ENCODE measurements at regions not wholly inside any gene's neighbourhood (a gene's known extent, or its start where the extent isn't known, plus 50 kb on each side); places are given as distances from the start of the nearest gene placed in this dataset.
"Not testable (repeated sequence)": the region's sequence is repeated elsewhere in the genome, so short reads cannot be mapped to it uniquely, and the experiment has no call there.

GRCh38 chr10:124205432-124205831, 112.0 kb upstream of the CHST15 start:
- Histone ChIP-seq H3K36me3 (ENCODE audit: control insufficient read depth, insufficient read depth, low read length) (no peaks in the 10 kb centered on the region), H3K9me3 (replicated peaks; ENCODE audit: control insufficient read depth, low read depth, low read length) (no peaks in the 10 kb centered on the region), H3K27me3 (ENCODE audit: control insufficient read depth, insufficient read depth, low read length) (no peaks in the 10 kb centered on the region), H3K4me3 (ENCODE audit: low read length) (no peak overlapping the region), H3K4me1 (ENCODE audit: control insufficient read depth, insufficient read depth, low read length) (no peaks in the 10 kb centered on the region), H3K27ac (ENCODE audit: low read length) (no peak overlapping the region)
- no CpG with 5 or more reads among the region's 1 CpG for WGBS (ENCODE audit: insufficient coverage)
- no peak for DNase-seq

GRCh38 chr10:124204726-124205125, 111.3 kb upstream of the CHST15 start:
- Histone ChIP-seq H3K27me3 (ENCODE audit: control insufficient read depth, insufficient read depth, low read length) (no peaks in the 10 kb centered on the region), H3K27ac (ENCODE audit: low read length) (no peak overlapping the region), H3K4me1 (ENCODE audit: control insufficient read depth, insufficient read depth, low read length) (no peaks in the 10 kb centered on the region), H3K36me3 (ENCODE audit: control insufficient read depth, insufficient read depth, low read length) (no peaks in the 10 kb centered on the region), H3K4me3 (ENCODE audit: low read length) (no peak overlapping the region), H3K9me3 (replicated peaks; ENCODE audit: control insufficient read depth, low read depth, low read length) (no peaks in the 10 kb centered on the region)
- no peak for DNase-seq
- 60% methylated on average over 1 of the region's 3 CpGs for WGBS (ENCODE audit: insufficient coverage)

GRCh38 chr10:124200011-124200410, 106.6 kb upstream of the CHST15 start:
- Histone ChIP-seq H3K27me3 (ENCODE audit: control insufficient read depth, insufficient read depth, low read length) (no peaks in the 10 kb centered on the region), H3K36me3 (ENCODE audit: control insufficient read depth, insufficient read depth, low read length) (no peaks in the 10 kb centered on the region), H3K4me1 (ENCODE audit: control insufficient read depth, insufficient read depth, low read length) (peaks cover 16% of the 10 kb centered on the region), H3K4me3 (ENCODE audit: low read length) (no peak overlapping the region), H3K9me3 (replicated peaks; ENCODE audit: control insufficient read depth, low read depth, low read length) (no peaks in the 10 kb centered on the region), H3K27ac (ENCODE audit: low read length) (no peak overlapping the region)
- WGBS (ENCODE audit: insufficient coverage), result 100% methylated on average over 1 of the region's 4 CpGs
- DNase-seq, result no peak

- Histone ChIP-seq H3K27me3 (ENCODE audit: control insufficient read depth, insufficient read depth, low read length) (no peaks in the 10 kb centered on the region), H3K4me1 (ENCODE audit: control insufficient read depth, insufficient read depth, low read length) (peaks cover 16% of the 10 kb centered on the region), H3K4me3 (ENCODE audit: low read length) (no peak overlapping the region), H3K27ac (ENCODE audit: low read length) (no peak overlapping the region), H3K9me3 (replicated peaks; ENCODE audit: control insufficient read depth, low read depth, low read length) (no peaks in the 10 kb centered on the region), H3K36me3 (ENCODE audit: control insufficient read depth, insufficient read depth, low read length) (no peaks in the 10 kb centered on the region)
- DNase-seq, result no peak
- no CpG with 5 or more reads among the region's 2 CpGs for WGBS (ENCODE audit: insufficient coverage)
Observed at GRCh38 chr10:124198871-124199270, 105.5 kb upstream of the CHST15 start.

- no peak overlapping the region for H3K4me3 ChIP-seq (ENCODE audit: low read length)
- H3K27ac ChIP-seq (ENCODE audit: low read length), result peak overlapping the region; percentile 86
- no peaks in the 10 kb centered on the region for H3K36me3 ChIP-seq (ENCODE audit: control insufficient read depth, insufficient read depth, low read length)
- peaks cover 16% of the 10 kb centered on the region for H3K4me1 ChIP-seq (ENCODE audit: control insufficient read depth, insufficient read depth, low read length)
- 20% methylated on average over 1 of the region's 5 CpGs for WGBS (ENCODE audit: insufficient coverage)
- no peaks in the 10 kb centered on the region for H3K27me3 ChIP-seq (ENCODE audit: control insufficient read depth, insufficient read depth, low read length)
- DNase-seq, result peak; percentile 50
- no peaks in the 10 kb centered on the region for H3K9me3 ChIP-seq (replicated peaks; ENCODE audit: control insufficient read depth, low read depth, low read length)
Observed at GRCh38 chr10:124198125-124198501, 104.7 kb upstream of the CHST15 start.

- H3K4me3 ChIP-seq (ENCODE audit: low read length), result no peak overlapping the region
- peak overlapping the region; percentile 86 for H3K27ac ChIP-seq (ENCODE audit: low read length)
- peaks cover 16% of the 10 kb centered on the region for H3K4me1 ChIP-seq (ENCODE audit: control insufficient read depth, insufficient read depth, low read length)
- 33% methylated on average over 18 of the region's 25 CpGs for WGBS (ENCODE audit: insufficient coverage)
- no peaks in the 10 kb centered on the region for H3K27me3 ChIP-seq (ENCODE audit: control insufficient read depth, insufficient read depth, low read length)
- peak; percentile 79 for DNase-seq
- H3K9me3 ChIP-seq (replicated peaks; ENCODE audit: control insufficient read depth, low read depth, low read length), result no peaks in the 10 kb centered on the region
- no peaks in the 10 kb centered on the region for H3K36me3 ChIP-seq (ENCODE audit: control insufficient read depth, insufficient read depth, low read length)
Observed at GRCh38 chr10:124197371-124198124, 104.2 kb upstream of the CHST15 start.

GRCh38 chr10:124196659-124197058, 103.3 kb upstream of the CHST15 start:
- WGBS (ENCODE audit: insufficient coverage), result 65% methylated on average over 5 of the region's 5 CpGs
- no peaks in the 10 kb centered on the region for H3K36me3 ChIP-seq (ENCODE audit: control insufficient read depth, insufficient read depth, low read length)
- H3K27me3 ChIP-seq (ENCODE audit: control insufficient read depth, insufficient read depth, low read length), result no peaks in the 10 kb centered on the region
- DNase-seq, result no peak
- H3K4me3 ChIP-seq (ENCODE audit: low read length), result no peak overlapping the region
- no peaks in the 10 kb centered on the region for H3K9me3 ChIP-seq (replicated peaks; ENCODE audit: control insufficient read depth, low read depth, low read length)
- peak overlapping the region; percentile 86 for H3K27ac ChIP-seq (ENCODE audit: low read length)
- peaks cover 16% of the 10 kb centered on the region for H3K4me1 ChIP-seq (ENCODE audit: control insufficient read depth, insufficient read depth, low read length)

GRCh38 chr10:124194199-124194824, 100.9 kb upstream of the CHST15 start:
- WGBS (ENCODE audit: insufficient coverage), result no CpG with 5 or more reads among the region's 2 CpGs
- Histone ChIP-seq H3K27ac (ENCODE audit: low read length) (no peak overlapping the region), H3K4me1 (ENCODE audit: control insufficient read depth, insufficient read depth, low read length) (peaks cover 16% of the 10 kb centered on the region)

GRCh38 chr10:124193309-124193696, 99.9 kb upstream of the CHST15 start:
- Histone ChIP-seq H3K27ac (ENCODE audit: low read length) (no peak overlapping the region), H3K36me3 (ENCODE audit: control insufficient read depth, insufficient read depth, low read length) (no peaks in the 10 kb centered on the region), H3K27me3 (ENCODE audit: control insufficient read depth, insufficient read depth, low read length) (no peaks in the 10 kb centered on the region), H3K9me3 (replicated peaks; ENCODE audit: control insufficient read depth, low read depth, low read length) (no peaks in the 10 kb centered on the region), H3K4me3 (ENCODE audit: low read length) (no peak overlapping the region), H3K4me1 (ENCODE audit: control insufficient read depth, insufficient read depth, low read length) (peaks cover 16% of the 10 kb centered on the region)
- DNase-seq, result no peak
- WGBS (ENCODE audit: insufficient coverage), result 90% methylated on average over 7 of the region's 8 CpGs

More at GRCh38 chr10:124194199-124194824, 100.9 kb upstream of the CHST15 start:
- no peaks in the 10 kb centered on the region for H3K36me3 ChIP-seq (ENCODE audit: control insufficient read depth, insufficient read depth, low read length)
- H3K27me3 ChIP-seq (ENCODE audit: control insufficient read depth, insufficient read depth, low read length), result no peaks in the 10 kb centered on the region
- H3K9me3 ChIP-seq (replicated peaks; ENCODE audit: control insufficient read depth, low read depth, low read length), result no peaks in the 10 kb centered on the region
- no peak for DNase-seq
- H3K4me3 ChIP-seq (ENCODE audit: low read length), result no peak overlapping the region

- H3K4me3 ChIP-seq (ENCODE audit: low read length); H3K27me3 ChIP-seq (ENCODE audit: control insufficient read depth, insufficient read depth, low read length); DNase-seq; H3K36me3 ChIP-seq (ENCODE audit: control insufficient read depth, insufficient read depth, low read length); H3K9me3 ChIP-seq (replicated peaks; ENCODE audit: control insufficient read depth, low read depth, low read length); H3K27ac ChIP-seq (ENCODE audit: low read length): not testable (repeated sequence)
- peaks cover 12% of the 10 kb centered on the region for H3K4me1 ChIP-seq (ENCODE audit: control insufficient read depth, insufficient read depth, low read length)
- WGBS (ENCODE audit: insufficient coverage), result 100% methylated on average over 3 of the region's 5 CpGs
Observed at GRCh38 chr10:124192664-124193308, 99.4 kb upstream of the CHST15 start.
